OCI-LY1 (cell line): ENCODE measurements at regions not wholly inside any gene's neighbourhood (a gene's known extent, or its start where the extent isn't known, plus 50 kb on each side); places are given as distances from the start of the nearest gene placed in this dataset.

Experiments used
- EZH2 ChIP-seq: fragments of 200-600 bp; sonication (generic), shearing (Covaris generic); IDR thresholded peaks from 2 replicates; pipeline ENCODE4 v1.8.0; 2017; ENCODE audit warnings: borderline replicate concordance, mixed run types, mild to moderate bottlenecking, antibody characterized with exemption, low read length, moderate library complexity, mixed read lengths
- TF ChIP-seq, protein P1 (sequence below): fragments of 200-600 bp; sonication (generic), shearing (Covaris generic); IDR thresholded peaks from 2 replicates; pipeline ENCODE4 v1.5.1; 2017; ENCODE audit warnings: mild to moderate bottlenecking, antibody characterized with exemption, low read length, moderate library complexity, mixed read lengths

DNA sequence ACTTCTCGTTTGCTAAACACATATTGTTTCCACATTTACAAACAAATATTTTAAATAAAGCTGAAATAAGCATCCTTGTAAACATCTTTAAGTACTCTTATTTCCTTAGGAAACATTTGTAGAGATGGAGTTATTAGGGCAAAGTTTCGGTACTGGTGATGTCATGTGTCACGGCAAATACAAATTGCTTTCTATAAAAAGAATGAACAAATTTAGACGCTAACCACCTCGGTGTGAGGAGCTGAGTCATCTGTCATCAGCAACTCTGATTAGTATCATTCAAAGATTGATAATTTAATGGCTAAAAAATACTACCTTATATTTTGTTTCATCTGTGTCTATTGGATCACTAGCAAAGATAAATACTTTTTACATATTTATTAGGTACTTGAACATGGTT is 982.0 kb downstream of the VRK1 start:
- TF ChIP-seq, protein P1, sequence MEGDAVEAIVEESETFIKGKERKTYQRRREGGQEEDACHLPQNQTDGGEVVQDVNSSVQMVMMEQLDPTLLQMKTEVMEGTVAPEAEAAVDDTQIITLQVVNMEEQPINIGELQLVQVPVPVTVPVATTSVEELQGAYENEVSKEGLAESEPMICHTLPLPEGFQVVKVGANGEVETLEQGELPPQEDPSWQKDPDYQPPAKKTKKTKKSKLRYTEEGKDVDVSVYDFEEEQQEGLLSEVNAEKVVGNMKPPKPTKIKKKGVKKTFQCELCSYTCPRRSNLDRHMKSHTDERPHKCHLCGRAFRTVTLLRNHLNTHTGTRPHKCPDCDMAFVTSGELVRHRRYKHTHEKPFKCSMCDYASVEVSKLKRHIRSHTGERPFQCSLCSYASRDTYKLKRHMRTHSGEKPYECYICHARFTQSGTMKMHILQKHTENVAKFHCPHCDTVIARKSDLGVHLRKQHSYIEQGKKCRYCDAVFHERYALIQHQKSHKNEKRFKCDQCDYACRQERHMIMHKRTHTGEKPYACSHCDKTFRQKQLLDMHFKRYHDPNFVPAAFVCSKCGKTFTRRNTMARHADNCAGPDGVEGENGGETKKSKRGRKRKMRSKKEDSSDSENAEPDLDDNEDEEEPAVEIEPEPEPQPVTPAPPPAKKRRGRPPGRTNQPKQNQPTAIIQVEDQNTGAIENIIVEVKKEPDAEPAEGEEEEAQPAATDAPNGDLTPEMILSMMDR = no peak
- no peak for TF ChIP-seq EZH2
